Heart right ventricle (tissue), 16 donors: ENCODE measurements at regions not wholly inside any gene's neighbourhood (a gene's known extent, or its start where the extent isn't known, plus 50 kb on each side); places are given as distances from the start of the nearest gene placed in this dataset.

Source experiments
- ATAC-seq, 8 donors: fragments of 200-7000 bp; cut with Tn5 transposase; one replicate each; pipeline ENCODE4 v1.9.1; 2020; ENCODE audit warnings: mild to moderate bottlenecking in 8 of 8, moderate library complexity in 8 of 8, moderate number of reproducible peaks in 1 of 8
- DNase-seq, 2 donors: peaks; one replicate each; pipeline ENCODE4 v3.0.0-alpha.2; 2020
- H3K27ac ChIP-seq, 10 donors: fragments of 200-600 bp; sonication (generic) in 2 of 10; one replicate each; pipeline versions ENCODE4 v1.5.0 to v1.8.0; 2020 to 2022; ENCODE audit warnings: mild to moderate bottlenecking in 3 of 10
- H3K27me3 ChIP-seq, 7 donors: fragments of 200-600 bp; one replicate each; pipeline ENCODE4 v1.8.0; 2021 to 2022; ENCODE audit warnings: mild to moderate bottlenecking in 2 of 7
- H3K36me3 ChIP-seq, 9 donors: fragments of 200-600 bp; sonication (generic) in 1 of 9; one replicate each; pipeline versions ENCODE4 v1.5.0 to v1.8.0; 2020 to 2022; ENCODE audit warnings: mild to moderate bottlenecking in 2 of 9
- H3K4me1 ChIP-seq, 9 donors: fragments of 200-600 bp; sonication (generic) in 1 of 9; one replicate each; pipeline versions ENCODE4 v1.5.0 to v1.8.0; 2020 to 2022; ENCODE audit warnings: mild to moderate bottlenecking in 4 of 9
- H3K4me3 ChIP-seq, 10 donors: fragments of 200-600 bp; sonication (generic) in 2 of 10; one replicate each; pipeline versions ENCODE4 v1.5.0 to v1.8.0; 2020 to 2022; ENCODE audit warnings: mild to moderate bottlenecking in 7 of 10, moderate library complexity in 2 of 10
- H3K9me3 ChIP-seq, 11 donors: fragments of 200-600 bp in 10 of 11; sonication (generic) in 2 of 11; one replicate each; pipeline versions ENCODE4 v1.5.0 to v1.8.0; 2013 to 2022; ENCODE audit warnings: mild to moderate bottlenecking in 2 of 11, control low read depth in 1 of 11, moderate library complexity in 1 of 11
- WGBS, 2 donors: extraction: QIAGEN DNeasy Blood & Tissue Kit; methylation state at CpG; one replicate each; pipeline ENCODE4 v1.1.7; 2013; ENCODE audit warnings: inconsistent platforms in 1 of 2; 5-methylcytosine and 5-hydroxymethylcytosine counted together
- intact Hi-C, 10 donors: fragments of 100-400 bp; cut with DNase I; formaldehyde crosslinking; loops; one replicate each; pipeline versions ENCODE4 v1.11.1 to v1.14.2; 2022
- TF ChIP-seq, protein P1 (sequence below), 9 donors: fragments of 200-600 bp; sonication (generic) in 2 of 9; IDR thresholded peaks; one replicate each; pipeline versions ENCODE4 v1.5.0 to v1.8.0; 2021 to 2022; ENCODE audit warnings: antibody characterized with exemption in 9 of 9, mild to moderate bottlenecking in 5 of 9, moderate library complexity in 1 of 9
- donor health status: Arrhythmogenic right ventricular cardiomyopathy.
- donor health status: ischemic (EF 13 %, LVEDD 7.1; RV severe dilation, severe dysfunction).
- donor health status: healthy with polysubstance abuse.
- donor health status: DM: no; HTN: yes; CAD: no.
- donor health status: DM: no; HTN: no; CAD: no.
- donor health status: ischemic (EF 25% LVEDD 6.9; RV normal size, moderate dysfunction).
- donor health status: ischemic (EF 25% LVEDD 5.7; RV mildly dilated, moderate dysfunction).
- donor health status: healthy.
- donor health status: DM: yes; HTN: yes; CAD: no.
- donor health status: Ischemic cardiomyopathy.
- donor health status: ischemic (EF 35%, LVEDD 5.7; RV mildly dilated, moderate dysfunction).
- donor health status: nonischemic (EF 11% LVEDD 7.7; RV severe dilation, severe dysfunction).
- donor health status: DM: yes; HTN: yes; CAD: no.
- donor health status: PGD.
- donor health status: ischemic (EF 29% LVEDD 5.4; RV normal size, mild dysfunction).
- donor health status: nonischemic (EF 23%, LVEDD 6.1; RV moderate dilation, normal function).

DNA sequence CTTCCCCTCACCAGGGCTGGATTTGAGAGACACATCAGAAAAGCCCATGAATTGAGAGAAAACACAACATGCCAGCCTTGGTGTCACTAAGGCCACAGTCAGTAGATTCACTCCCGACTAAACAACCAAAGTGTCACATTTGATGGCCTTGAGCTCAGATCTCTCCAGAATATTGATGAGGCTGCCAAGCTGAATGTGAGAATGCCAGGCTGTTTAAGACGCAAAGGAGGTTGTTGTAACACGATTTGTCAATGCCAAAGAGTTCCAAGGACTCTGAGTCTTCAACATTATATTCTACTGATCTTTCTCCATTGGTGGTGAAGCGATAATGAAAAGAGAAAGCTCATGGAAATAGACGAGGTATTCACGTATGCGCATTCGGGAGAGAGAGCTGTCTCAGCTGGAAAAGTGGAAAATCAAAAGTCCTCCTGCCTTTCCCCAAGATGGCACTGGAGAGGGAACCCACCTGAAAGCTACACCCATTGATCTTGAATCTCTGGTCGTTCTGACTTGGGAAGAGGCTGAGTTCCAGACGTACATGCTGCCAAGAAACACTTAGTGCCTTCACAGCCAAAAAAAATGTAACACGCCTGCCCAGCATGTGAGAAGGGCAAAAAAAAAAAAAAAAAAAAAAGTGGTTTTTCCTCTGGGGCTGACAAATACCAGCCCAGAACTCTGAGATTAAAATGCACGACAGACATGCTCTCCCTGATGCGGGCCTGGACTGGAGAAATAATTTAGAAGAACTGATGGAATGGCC, 1159.6 kb downstream of the VRK1 start:
- TF ChIP-seq, protein P1, sequence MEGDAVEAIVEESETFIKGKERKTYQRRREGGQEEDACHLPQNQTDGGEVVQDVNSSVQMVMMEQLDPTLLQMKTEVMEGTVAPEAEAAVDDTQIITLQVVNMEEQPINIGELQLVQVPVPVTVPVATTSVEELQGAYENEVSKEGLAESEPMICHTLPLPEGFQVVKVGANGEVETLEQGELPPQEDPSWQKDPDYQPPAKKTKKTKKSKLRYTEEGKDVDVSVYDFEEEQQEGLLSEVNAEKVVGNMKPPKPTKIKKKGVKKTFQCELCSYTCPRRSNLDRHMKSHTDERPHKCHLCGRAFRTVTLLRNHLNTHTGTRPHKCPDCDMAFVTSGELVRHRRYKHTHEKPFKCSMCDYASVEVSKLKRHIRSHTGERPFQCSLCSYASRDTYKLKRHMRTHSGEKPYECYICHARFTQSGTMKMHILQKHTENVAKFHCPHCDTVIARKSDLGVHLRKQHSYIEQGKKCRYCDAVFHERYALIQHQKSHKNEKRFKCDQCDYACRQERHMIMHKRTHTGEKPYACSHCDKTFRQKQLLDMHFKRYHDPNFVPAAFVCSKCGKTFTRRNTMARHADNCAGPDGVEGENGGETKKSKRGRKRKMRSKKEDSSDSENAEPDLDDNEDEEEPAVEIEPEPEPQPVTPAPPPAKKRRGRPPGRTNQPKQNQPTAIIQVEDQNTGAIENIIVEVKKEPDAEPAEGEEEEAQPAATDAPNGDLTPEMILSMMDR (IDR thresholded peaks at IDR 0.05) = no peak
- Histone ChIP-seq H3K4me1 (peaks cover 0 to 6% (median 0%) of the 10 kb centered on the region in 9 donors), H3K36me3 (no peaks in the 10 kb centered on the region), H3K4me3 (no peak overlapping the region), H3K27ac (no peak overlapping the region), H3K27me3 (no peaks in the 10 kb centered on the region), H3K9me3 (peaks cover 0 to 10% (median 0%) of the 10 kb centered on the region in 11 donors)
- intact Hi-C loops = no loop called here
- DNase-seq (no peak), ATAC-seq (peak in 1 of 8 donors; percentile 27)
- WGBS, 2 donors = 65% methylated on average over 13 of the region's 13 CpGs

DNA sequence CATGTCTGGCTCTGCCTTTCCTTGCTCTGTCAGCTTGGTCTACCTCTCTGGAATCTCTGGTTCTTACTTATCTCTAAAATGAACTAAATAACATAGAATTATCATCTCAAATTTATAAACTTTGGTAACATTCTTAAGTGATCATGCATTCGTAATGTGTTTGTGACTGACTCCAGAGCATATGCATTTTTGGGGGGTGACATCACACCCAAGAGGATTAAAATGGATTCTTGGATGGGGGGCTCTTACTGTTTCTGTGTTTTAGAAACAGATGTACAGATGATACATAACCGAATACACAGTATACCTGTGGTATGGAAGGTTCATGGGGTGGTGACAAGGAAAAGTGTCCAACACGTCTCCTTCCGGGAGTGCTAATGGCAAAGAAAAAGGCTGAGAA, 1162.1 kb downstream of the VRK1 start:
- Histone ChIP-seq H3K27ac (no peak overlapping the region), H3K9me3 (peaks cover 0 to 10% (median 0%) of the 10 kb centered on the region in 11 donors), H3K4me1 (peaks cover 0 to 6% (median 0%) of the 10 kb centered on the region in 9 donors), H3K4me3 (no peak overlapping the region), H3K27me3 (no peaks in the 10 kb centered on the region), H3K36me3 (no peaks in the 10 kb centered on the region)
- ATAC-seq = no peak
- no peak for DNase-seq
- intact Hi-C loops = no loop called here
- WGBS, 2 donors = 71 to 72% methylated on average over 4 of the region's 4 CpGs
- TF ChIP-seq, protein P1 (IDR thresholded peaks at IDR 0.05) = no peak

- peaks cover 0 to 10% (median 0%) of the 10 kb centered on the region in 11 donors for H3K9me3 ChIP-seq
- intact Hi-C loops = no loop called here
- H3K27me3 ChIP-seq = no peaks in the 10 kb centered on the region
- TF ChIP-seq, protein P1 (IDR thresholded peaks at IDR 0.05) = no peak
- WGBS, 2 donors = 76% methylated on average over 4 of the region's 4 CpGs
- DNase-seq (no peak), ATAC-seq (no peak)
- H3K4me3 ChIP-seq = no peak overlapping the region
- H3K4me1 ChIP-seq = peaks cover 0 to 6% (median 0%) of the 10 kb centered on the region in 9 donors
- H3K36me3 ChIP-seq = no peaks in the 10 kb centered on the region
- H3K27ac ChIP-seq = no peak overlapping the region
Measured at GRCh38 chr14:97960436-97960835, 1163.3 kb downstream of the VRK1 start.

- Histone ChIP-seq H3K9me3 (no peaks in the 10 kb centered on the region), H3K27me3 (no peaks in the 10 kb centered on the region), H3K36me3 (no peaks in the 10 kb centered on the region), H3K27ac (no peak overlapping the region), H3K4me3 (no peak overlapping the region), H3K4me1 (peaks cover 0 to 10% (median 0%) of the 10 kb centered on the region in 9 donors)
- DNase-seq = no peak
- TF ChIP-seq, protein P1 (IDR thresholded peaks at IDR 0.05) = no peak
- 77 to 88% methylated on average over 1 of the region's 1 CpG for WGBS, 2 donors
- intact Hi-C loops = no loop called here
- ATAC-seq = no peak
Measured at GRCh38 chr14:97970222-97970621, 1173.0 kb downstream of the VRK1 start.
